ENCODE measurements at regions not wholly inside any gene's neighbourhood (a gene's known extent, or its start where the extent isn't known, plus 50 kb on each side); places are given as distances from the start of the nearest gene placed in this dataset.

DNA sequence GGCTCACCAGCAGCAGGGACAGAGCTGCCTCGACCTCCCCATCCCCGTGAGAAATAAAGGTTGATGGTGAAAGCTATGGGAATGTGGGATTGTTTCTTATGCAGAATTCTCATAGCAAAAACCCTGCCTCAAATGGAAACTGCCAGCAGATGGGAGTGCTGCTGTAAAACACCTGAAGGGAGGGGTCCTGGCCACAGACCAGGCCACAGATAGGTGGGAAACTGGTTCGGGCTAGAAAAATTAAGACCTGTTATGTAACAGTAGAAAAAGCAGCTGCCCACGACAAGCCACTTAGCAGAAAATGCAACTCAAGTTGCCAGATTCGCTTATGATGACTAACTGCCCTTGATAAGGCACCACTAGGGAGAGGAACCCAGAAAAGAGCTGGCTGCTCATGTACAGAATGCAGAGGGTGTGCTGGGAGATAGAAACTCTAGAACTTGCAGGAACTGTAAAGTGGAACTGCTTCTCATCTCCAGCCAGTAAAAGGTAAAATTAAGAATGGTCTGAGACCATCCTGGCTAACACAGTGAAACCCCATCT, 114.5 kb upstream of the SALL3 start:
- intact Hi-C loops (cut with DNase I; ENCODE audit: low total_unique reads) = no loop called here
- 39 to 41% methylated on average over 5 of the region's 5 CpGs for WGBS, 2 donors
- DNase-seq (ENCODE audit: low spot score in 2 of 2) = no peak
- TF ChIP-seq, protein P1, sequence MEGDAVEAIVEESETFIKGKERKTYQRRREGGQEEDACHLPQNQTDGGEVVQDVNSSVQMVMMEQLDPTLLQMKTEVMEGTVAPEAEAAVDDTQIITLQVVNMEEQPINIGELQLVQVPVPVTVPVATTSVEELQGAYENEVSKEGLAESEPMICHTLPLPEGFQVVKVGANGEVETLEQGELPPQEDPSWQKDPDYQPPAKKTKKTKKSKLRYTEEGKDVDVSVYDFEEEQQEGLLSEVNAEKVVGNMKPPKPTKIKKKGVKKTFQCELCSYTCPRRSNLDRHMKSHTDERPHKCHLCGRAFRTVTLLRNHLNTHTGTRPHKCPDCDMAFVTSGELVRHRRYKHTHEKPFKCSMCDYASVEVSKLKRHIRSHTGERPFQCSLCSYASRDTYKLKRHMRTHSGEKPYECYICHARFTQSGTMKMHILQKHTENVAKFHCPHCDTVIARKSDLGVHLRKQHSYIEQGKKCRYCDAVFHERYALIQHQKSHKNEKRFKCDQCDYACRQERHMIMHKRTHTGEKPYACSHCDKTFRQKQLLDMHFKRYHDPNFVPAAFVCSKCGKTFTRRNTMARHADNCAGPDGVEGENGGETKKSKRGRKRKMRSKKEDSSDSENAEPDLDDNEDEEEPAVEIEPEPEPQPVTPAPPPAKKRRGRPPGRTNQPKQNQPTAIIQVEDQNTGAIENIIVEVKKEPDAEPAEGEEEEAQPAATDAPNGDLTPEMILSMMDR (IDR thresholded peaks at IDR 0.05) = no peak
- no peak for TF ChIP-seq POLR2A (IDR thresholded peaks at IDR 0.05)
- H3K4me3 ChIP-seq (ENCODE audit: low read depth, poor library complexity, severe bottlenecking) = no peak overlapping the region

DNA sequence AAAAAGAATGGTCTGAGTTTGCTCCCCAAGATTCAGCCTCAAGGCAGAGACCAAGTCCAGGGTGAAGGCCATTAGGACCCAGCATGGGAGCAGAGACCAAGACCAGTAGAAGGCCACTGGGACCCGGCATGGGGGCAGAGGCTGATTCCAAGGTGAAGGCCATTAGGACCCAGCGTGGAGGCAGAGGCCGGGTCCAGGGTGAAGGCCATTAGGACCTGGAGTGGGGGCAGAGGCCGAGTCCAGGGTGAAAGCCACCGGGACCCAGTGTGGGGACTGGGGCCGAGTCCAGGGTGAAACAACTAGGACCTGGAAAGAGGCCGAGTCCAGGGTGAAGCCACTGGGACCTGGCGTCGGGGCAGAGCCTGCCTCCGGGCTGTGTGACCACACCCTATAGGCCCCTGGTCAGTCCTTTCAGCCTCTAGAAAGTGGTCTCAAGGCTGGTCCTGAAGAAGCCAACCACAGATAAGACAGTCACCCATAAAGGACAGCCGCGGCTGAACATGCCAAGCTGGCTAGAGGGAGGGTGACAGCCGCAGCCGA, 113.8 kb upstream of the SALL3 start:
- H3K4me3 ChIP-seq (ENCODE audit: low read depth, poor library complexity, severe bottlenecking) = no peak overlapping the region
- DNase-seq (ENCODE audit: low spot score in 2 of 2) = no peak
- WGBS, 2 donors = 87 to 92% methylated on average over 14 of the region's 14 CpGs
- TF ChIP-seq, protein P1 (IDR thresholded peaks at IDR 0.05) = no peak
- no peak for TF ChIP-seq POLR2A (IDR thresholded peaks at IDR 0.05)
- intact Hi-C loops (cut with DNase I; ENCODE audit: low total_unique reads) = no loop called here

DNA sequence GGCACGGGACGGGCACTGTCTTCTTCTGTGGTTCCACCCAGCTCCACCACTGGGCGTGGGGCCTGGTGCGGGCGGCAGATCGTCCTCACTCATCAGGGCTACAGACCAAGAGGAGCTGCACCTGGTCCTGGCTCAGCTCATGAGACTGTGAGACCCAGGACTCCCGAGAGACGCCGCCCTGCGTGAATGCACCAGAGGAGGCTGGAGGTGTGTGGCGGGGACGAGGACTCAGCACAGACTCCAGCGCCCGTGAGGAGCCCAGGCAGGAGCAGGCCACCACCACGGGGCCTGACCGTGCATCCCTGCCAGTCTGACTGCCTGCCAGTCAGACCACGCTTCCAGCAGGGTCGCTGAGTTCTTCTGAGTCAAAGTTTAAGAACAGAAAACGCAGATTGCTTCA, 112.5 kb upstream of the SALL3 start:
- DNase-seq (ENCODE audit: low spot score in 2 of 2) = no peak
- no peak for TF ChIP-seq POLR2A (IDR thresholded peaks at IDR 0.05)
- TF ChIP-seq, protein P1 (IDR thresholded peaks at IDR 0.05) = no peak
- H3K4me3 ChIP-seq (ENCODE audit: low read depth, poor library complexity, severe bottlenecking) = no peak overlapping the region
- WGBS, 2 donors = 90 to 91% methylated on average over 19 of the region's 19 CpGs
- intact Hi-C loops (cut with DNase I; ENCODE audit: low total_unique reads) = no loop called here

DNA sequence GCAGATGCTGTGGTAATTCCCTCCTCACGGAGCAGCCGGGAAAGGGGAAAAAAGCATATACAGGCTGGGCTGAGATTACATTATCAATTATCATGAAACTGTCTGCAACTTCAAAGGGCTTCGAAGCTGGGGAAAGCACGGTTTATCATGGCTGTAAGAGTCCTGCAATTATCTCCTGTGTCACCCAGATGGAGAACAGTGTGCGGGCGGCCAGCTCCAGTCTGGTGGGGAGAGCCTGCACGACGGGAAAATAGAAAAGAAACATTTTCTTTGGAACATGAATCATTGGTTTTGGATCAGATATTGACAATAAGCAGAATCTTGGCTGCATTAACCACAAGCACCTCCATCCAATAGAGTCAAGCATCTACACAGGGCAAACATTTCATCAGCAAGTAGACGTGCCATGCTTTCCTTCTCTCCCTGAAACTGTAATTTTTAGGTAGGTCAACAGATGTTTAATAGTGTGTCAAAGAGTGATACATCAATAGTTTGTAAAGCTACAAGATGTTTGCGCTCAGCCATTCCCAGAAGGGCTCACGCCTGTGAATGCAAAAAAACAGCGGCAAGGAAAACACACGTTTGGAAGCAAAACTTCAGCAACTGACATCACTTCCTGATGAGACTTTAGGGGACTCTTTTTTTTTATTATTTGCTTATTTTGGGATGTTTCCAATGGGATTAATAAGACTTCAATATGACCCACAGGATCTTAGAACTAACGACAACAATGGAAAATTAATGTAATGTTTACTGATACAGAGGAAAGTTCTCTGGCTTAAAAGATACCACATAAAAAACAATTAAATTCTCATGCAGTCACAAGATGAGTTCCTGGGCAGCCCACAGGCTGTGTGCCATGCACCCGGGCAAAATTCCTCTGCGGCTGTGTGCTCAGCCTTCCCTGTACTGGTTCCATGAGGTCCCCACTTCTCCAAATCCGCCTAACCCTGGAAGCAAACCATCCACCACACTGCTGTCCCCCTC, 111.0 kb upstream of the SALL3 start:
- intact Hi-C loops (cut with DNase I; ENCODE audit: low total_unique reads) = no loop called here
- no peak for TF ChIP-seq POLR2A (IDR thresholded peaks at IDR 0.05)
- TF ChIP-seq, protein P1 (IDR thresholded peaks at IDR 0.05) = no peak
- 54 to 57% methylated on average over 17 of the region's 17 CpGs for WGBS, 2 donors
- DNase-seq (ENCODE audit: low spot score in 2 of 2) = no peak
- no peak overlapping the region for H3K4me3 ChIP-seq (ENCODE audit: low read depth, poor library complexity, severe bottlenecking)

DNA sequence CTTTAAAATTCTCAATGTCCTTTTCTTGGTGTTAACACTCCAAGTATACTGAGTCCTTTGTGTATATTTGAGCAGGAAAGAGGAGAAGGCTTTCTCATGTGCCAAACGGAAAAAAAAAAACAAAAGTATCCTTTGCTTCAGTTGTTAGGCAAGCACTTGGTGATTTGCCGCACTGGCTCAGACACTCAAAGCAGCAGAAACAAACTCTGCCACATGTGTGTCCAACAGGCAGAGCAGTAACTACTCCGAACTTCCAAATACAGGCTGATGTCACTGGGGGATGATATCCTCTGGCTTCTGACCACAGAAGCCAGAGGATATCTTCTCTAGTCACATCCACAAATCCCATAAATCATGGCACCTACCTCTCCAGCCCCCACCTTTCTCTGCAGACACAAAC, 108.0 kb upstream of the SALL3 start:
- intact Hi-C loops (cut with DNase I; ENCODE audit: low total_unique reads) = no loop called here
- 24 to 30% methylated on average over 3 of the region's 3 CpGs for WGBS, 2 donors
- no peak for DNase-seq (ENCODE audit: low spot score in 2 of 2)
- no peak overlapping the region for H3K4me3 ChIP-seq (ENCODE audit: low read depth, poor library complexity, severe bottlenecking)
- no peak for TF ChIP-seq POLR2A (IDR thresholded peaks at IDR 0.05)
- TF ChIP-seq, protein P1 (IDR thresholded peaks at IDR 0.05) = no peak
